H9 (cell line): ENCODE measurements at regions not wholly inside any gene's neighbourhood (a gene's known extent, or its start where the extent isn't known, plus 50 kb on each side); places are given as distances from the start of the nearest gene placed in this dataset.

Experiments
- DNase-seq: peaks from one replicate; pipeline ENCODE4 v3.0.0-alpha.2; 2017
- H2AFZ ChIP-seq: one replicate; pipeline ENCODE4 v1.6.1; 2013; ENCODE audit warnings: mild to moderate bottlenecking, low read length, control low read depth, moderate library complexity
- H2AK5ac ChIP-seq: 2 replicates; pipeline ENCODE4 v1.6.1; 2013; ENCODE audit warnings: low read length, control low read depth, mixed read lengths; ENCODE audit not compliant: insufficient read length
- H2BK120ac ChIP-seq: one replicate; pipeline ENCODE4 v1.6.1; 2013; ENCODE audit warnings: low read depth, mild to moderate bottlenecking, low read length, control low read depth, inconsistent platforms; ENCODE audit not compliant: poor library complexity, severe bottlenecking
- H2BK12ac ChIP-seq: 2 replicates; pipeline ENCODE4 v1.6.1; 2013; ENCODE audit warnings: low read length, control low read depth, mixed read lengths, low read depth; ENCODE audit not compliant: insufficient read length
- H2BK15ac ChIP-seq: 2 replicates; pipeline ENCODE4 v1.6.1; 2013; ENCODE audit warnings: low read depth, low read length, control low read depth
- H2BK20ac ChIP-seq: one replicate; pipeline ENCODE4 v1.6.1; 2013; ENCODE audit warnings: low read depth, mild to moderate bottlenecking, low read length, control low read depth, inconsistent platforms; ENCODE audit not compliant: poor library complexity, severe bottlenecking
- H2BK5ac ChIP-seq: 2 replicates; pipeline ENCODE4 v1.6.1; 2013; ENCODE audit warnings: low read length, control low read depth, mixed read lengths; ENCODE audit not compliant: insufficient read length
- H3K14ac ChIP-seq: 2 replicates; pipeline ENCODE4 v1.6.1; 2013; ENCODE audit warnings: low read length, control low read depth; ENCODE audit not compliant: insufficient read depth
- H3K18ac ChIP-seq: 2 replicates; pipeline ENCODE4 v1.6.1; 2013; ENCODE audit warnings: low read depth, mild to moderate bottlenecking, mixed read lengths, low read length, control low read depth; ENCODE audit not compliant: insufficient read length
- H3K23ac ChIP-seq: 2 replicates; pipeline ENCODE4 v1.6.1; 2013; ENCODE audit warnings: low read length, control low read depth, mixed read lengths, low read depth; ENCODE audit not compliant: insufficient read length
- H3K23me2 ChIP-seq: 2 replicates; pipeline ENCODE4 v1.6.1; 2013; ENCODE audit warnings: low read depth, mild to moderate bottlenecking, mixed read lengths, low read length, control low read depth; ENCODE audit not compliant: insufficient read length, poor library complexity, severe bottlenecking
- H3K27ac ChIP-seq: 2 replicates; pipeline ENCODE4 v1.5.1; 2013; ENCODE audit warnings: low read length, control low read depth, mixed read lengths, low read depth; ENCODE audit not compliant: insufficient read length
- H3K27me3 ChIP-seq: 2 replicates; pipeline ENCODE4 v1.6.1; 2013; ENCODE audit warnings: low read length, control low read depth, inconsistent platforms; ENCODE audit not compliant: insufficient read depth
- H3K4ac ChIP-seq: 2 replicates; pipeline ENCODE4 v1.6.1; 2013; ENCODE audit warnings: low read depth, mild to moderate bottlenecking, control low read depth, inconsistent platforms, low read length, moderate library complexity
- H3K4me1 ChIP-seq: 2 replicates; pipeline ENCODE4 v1.6.1; 2013; ENCODE audit warnings: low read length, control low read depth, inconsistent platforms; ENCODE audit not compliant: insufficient read depth
- H3K4me2 ChIP-seq: 2 replicates; pipeline ENCODE4 v1.6.1; 2013; ENCODE audit warnings: low read length, control low read depth, mixed read lengths; ENCODE audit not compliant: insufficient read length, insufficient read depth
- H3K56ac ChIP-seq: 2 replicates; pipeline ENCODE4 v1.6.1; 2013; ENCODE audit warnings: low read depth, mild to moderate bottlenecking, mixed read lengths, low read length, control low read depth; ENCODE audit not compliant: insufficient read length
- H3K79me1 ChIP-seq: 2 replicates; pipeline ENCODE4 v1.6.1; 2013; ENCODE audit warnings: low read depth, mild to moderate bottlenecking, moderate library complexity, low read length, control low read depth, inconsistent platforms; ENCODE audit not compliant: insufficient read depth, poor library complexity, severe bottlenecking
- H3K79me2 ChIP-seq: 2 replicates; pipeline ENCODE4 v1.6.1; 2013; ENCODE audit warnings: low read length, control low read depth, inconsistent platforms; ENCODE audit not compliant: insufficient read depth
- H3K9ac ChIP-seq: 2 replicates; pipeline ENCODE4 v1.6.1; 2013; ENCODE audit warnings: low read length, control low read depth, mixed read lengths; ENCODE audit not compliant: insufficient read length; ENCODE audit errors: extremely low read depth
- H3K9me3 ChIP-seq: one replicate; pipeline ENCODE4 v1.6.1; 2013; ENCODE audit warnings: low read depth, low read length, inconsistent platforms; ENCODE audit not compliant: control insufficient read depth
- H3T11ph ChIP-seq: one replicate; pipeline ENCODE4 v1.6.1; 2013; ENCODE audit warnings: mild to moderate bottlenecking, low read length, control low read depth, inconsistent platforms
- H4K20me1 ChIP-seq: one replicate; pipeline ENCODE4 v1.6.1; 2013; ENCODE audit not compliant: control insufficient read depth, insufficient read length, insufficient read depth
- H4K5ac ChIP-seq: 2 replicates; pipeline ENCODE4 v1.6.1; 2013; ENCODE audit warnings: low read depth, mild to moderate bottlenecking, mixed read lengths, low read length, control low read depth; ENCODE audit not compliant: insufficient read length
- H4K8ac ChIP-seq: replicated peaks from 2 replicates; pipeline ENCODE4 v1.6.1; 2013; ENCODE audit warnings: low read length, control low read depth, mixed read lengths, low read depth; ENCODE audit not compliant: insufficient read length
- H4K91ac ChIP-seq: 2 replicates; pipeline ENCODE4 v1.6.1; 2013; ENCODE audit warnings: low read depth, mild to moderate bottlenecking, moderate library complexity, mixed read lengths, low read length, control low read depth; ENCODE audit not compliant: insufficient read length
- H3K27ac Mint-ChIP-seq, 3 experiments: 2 replicates in 2 of 3; 3 replicates in 1 of 3; pipeline ENCODE4 v1.8.0; 2020 to 2021; ENCODE audit warnings: mixed read lengths in 3 of 3, mild to moderate bottlenecking in 1 of 3, moderate library complexity in 1 of 3
- H3K27me3 Mint-ChIP-seq: 2 replicates; pipeline ENCODE4 v1.8.0; 2021; ENCODE audit warnings: low read depth, mild to moderate bottlenecking, moderate library complexity, mixed read lengths
- H3K36me3 Mint-ChIP-seq, 3 experiments: 2 replicates in 2 of 3; 3 replicates in 1 of 3; pipeline ENCODE4 v1.8.0; 2020 to 2021; ENCODE audit warnings: low read depth in 3 of 3, mixed read lengths in 3 of 3; ENCODE audit not compliant: insufficient read depth in 1 of 3
- H3K4me1 Mint-ChIP-seq, 2 experiments: 2 replicates each; pipeline ENCODE4 v1.8.0; 2020; ENCODE audit warnings: mixed read lengths in 2 of 2
- H3K4me3 Mint-ChIP-seq, 2 experiments: 2 replicates in 1 of 2; 3 replicates in 1 of 2; pipeline ENCODE4 v1.8.0; 2020 to 2021; ENCODE audit warnings: mild to moderate bottlenecking in 2 of 2, mixed read lengths in 2 of 2, moderate library complexity in 1 of 2
- H3K9me3 Mint-ChIP-seq, 2 experiments: 2 replicates in 1 of 2; 3 replicates in 1 of 2; pipeline ENCODE4 v1.8.0; 2020; ENCODE audit warnings: mild to moderate bottlenecking in 2 of 2, mixed read lengths in 2 of 2, moderate library complexity in 1 of 2
- CTCF ChIP-seq: fragments of 200-600 bp; sonication (generic); conservative IDR thresholded peaks from 3 replicates; pipeline ENCODE4 v1.8.0; 2021; ENCODE audit warnings: antibody characterized with exemption, mild to moderate bottlenecking
- WGBS: extraction: QIAGEN DNeasy Blood & Tissue Kit; methylation state at CpG from one replicate; pipeline ENCODE4 v1.1.7; 2013; ENCODE audit warnings: missing lambda C conversion rate, low lambda C conversion rate, mixed read lengths; ENCODE audit not compliant: insufficient read length; ENCODE audit errors: extremely low coverage; 5-methylcytosine and 5-hydroxymethylcytosine counted together

- no peak overlapping the region for H3K23ac ChIP-seq
- no peaks in the 10 kb centered on the region for H3K4me1 ChIP-seq
- H2BK120ac ChIP-seq: no peak overlapping the region
- H3K79me2 ChIP-seq: no peaks in the 10 kb centered on the region
- no peaks in the 10 kb centered on the region for H3K79me1 ChIP-seq
- no peak overlapping the region for H3K4me2 ChIP-seq
- no peak overlapping the region for H3K9ac ChIP-seq
- H3K4me1 Mint-ChIP-seq: peaks cover 0 to 4% of the 10 kb centered on the region in 2 experiments; a peak in 2 of 4 replicates
- no peak overlapping the region for H2BK12ac ChIP-seq
- no peak overlapping the region for H4K8ac ChIP-seq
- TF ChIP-seq CTCF: no peak
- H2BK15ac ChIP-seq: no peak overlapping the region
- no peaks in the 10 kb centered on the region for H3K9me3 Mint-ChIP-seq
- H3T11ph ChIP-seq: no peak overlapping the region
- H3K27me3 ChIP-seq: no peaks in the 10 kb centered on the region
- no peak overlapping the region for H2AK5ac ChIP-seq
- H4K20me1 ChIP-seq: no peaks in the 10 kb centered on the region
- no peak overlapping the region for H3K27ac ChIP-seq
- H4K91ac ChIP-seq: no peak overlapping the region
- no peak overlapping the region for H2BK20ac ChIP-seq
- H2BK5ac ChIP-seq: no peak overlapping the region
- H3K36me3 Mint-ChIP-seq: no peaks in the 10 kb centered on the region; a peak in 1 of 7 replicates
- H2AFZ ChIP-seq: no peak overlapping the region
- no peak overlapping the region for H3K18ac ChIP-seq
- WGBS: no CpG with 5 or more reads among the region's 2 CpGs
- H3K14ac ChIP-seq: no peak overlapping the region
- H4K5ac ChIP-seq: no peak overlapping the region
- no peak overlapping the region for H3K56ac ChIP-seq
- no peaks in the 10 kb centered on the region; the same call in 1 of the 2 replicates for H3K27me3 Mint-ChIP-seq
- no peak for DNase-seq
- H3K4ac ChIP-seq: no peak overlapping the region
- no peak overlapping the region for H3K4me3 Mint-ChIP-seq
- H3K23me2 ChIP-seq: no peaks in the 10 kb centered on the region
- H3K9me3 ChIP-seq: no peaks in the 10 kb centered on the region
- H3K27ac Mint-ChIP-seq: no peak overlapping the region
These were observed 226.9 kb downstream of the TPRG1 start for GRCh38 chr3:189398656-189399055.
